Activated T-helper 1 cell treated with Interleukin-2 at 50 U/mL for 16 hours (primary cell): ENCODE measurements at regions not wholly inside any gene's neighbourhood (a gene's known extent, or its start where the extent isn't known, plus 50 kb on each side); places are given as distances from the start of the nearest gene placed in this dataset.

Experiments used
- DNase-seq: peaks from one replicate; pipeline ENCODE4 v3.0.0-alpha.2; 2020; ENCODE audit warnings: low read depth

- DNase-seq: no peak
Measured at GRCh38 chr1:244196571-244197285, 145.6 kb downstream of the ZBTB18 start.

DNA sequence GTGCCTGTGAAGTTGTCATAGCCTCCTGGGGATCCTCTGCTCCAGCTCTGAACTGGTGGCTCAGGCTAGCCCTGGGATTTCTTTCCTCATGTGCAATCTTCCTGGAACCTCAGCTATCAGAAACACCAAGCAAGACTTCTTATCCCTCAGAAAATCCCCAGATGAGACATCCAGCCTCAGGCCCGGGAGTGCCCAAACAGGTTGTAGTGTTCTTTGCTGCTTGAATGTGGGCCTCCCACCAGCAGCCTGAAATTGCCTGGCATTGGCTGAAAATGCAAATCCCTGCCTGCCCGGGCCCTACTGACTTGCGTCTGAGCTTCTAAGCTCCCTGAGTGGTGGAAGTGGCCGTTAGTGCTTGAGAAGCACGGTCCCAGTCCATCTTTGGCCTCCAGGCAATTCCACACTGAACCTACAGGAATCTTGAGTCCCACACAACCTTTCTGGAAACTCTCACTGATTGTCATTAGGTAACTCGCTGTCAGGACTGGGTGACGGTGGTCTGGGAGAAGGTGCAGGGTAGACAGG is 146.8 kb downstream of the ZBTB18 start:
- DNase-seq: no peak

GRCh38 chr1:244199902-244200301 is 148.8 kb downstream of the ZBTB18 start:
- DNase-seq: no peak

GRCh38 chr1:244200596-244200995 is 149.5 kb downstream of the ZBTB18 start:
- DNase-seq: no peak

DNA sequence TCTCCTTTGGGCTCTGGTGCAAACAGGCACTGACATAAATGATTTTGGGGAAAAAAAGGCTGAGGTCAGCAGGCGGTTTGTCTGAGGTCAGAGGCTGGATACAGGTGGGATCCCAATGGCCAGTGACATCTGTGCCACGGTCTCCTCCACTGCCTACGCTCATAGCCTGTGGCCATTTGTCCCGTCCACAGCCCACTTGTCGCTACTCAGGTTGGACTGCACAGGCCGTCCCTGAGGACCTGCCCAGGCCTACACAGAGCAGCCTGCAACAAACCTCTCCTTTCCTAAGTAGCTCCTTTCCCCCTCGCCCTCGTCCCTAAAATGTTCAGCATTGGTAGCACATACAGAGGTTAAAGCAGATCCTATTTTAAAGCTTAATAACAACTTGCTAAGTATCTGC is 150.7 kb downstream of the ZBTB18 start:
- DNase-seq: no peak

DNA sequence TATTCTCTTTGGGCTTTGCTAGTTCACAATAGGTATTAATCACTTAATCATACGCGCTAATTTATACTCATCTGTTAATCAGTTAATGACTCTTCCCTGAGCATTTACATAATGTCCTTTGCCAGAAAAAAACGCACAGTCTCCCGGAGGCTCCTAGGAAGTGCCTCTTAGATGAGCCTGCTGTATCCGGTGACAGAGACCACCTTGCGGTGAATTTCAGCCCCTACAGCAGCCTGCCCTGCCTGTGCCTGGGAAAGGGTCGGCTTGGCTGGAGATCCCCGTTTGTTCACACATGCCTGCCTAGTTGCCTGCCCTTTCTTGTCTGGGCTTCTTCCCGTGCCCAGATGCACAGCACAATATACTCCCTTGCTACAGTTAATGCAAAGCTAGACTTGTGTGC is 152.9 kb downstream of the ZBTB18 start:
- no peak for DNase-seq

DNA sequence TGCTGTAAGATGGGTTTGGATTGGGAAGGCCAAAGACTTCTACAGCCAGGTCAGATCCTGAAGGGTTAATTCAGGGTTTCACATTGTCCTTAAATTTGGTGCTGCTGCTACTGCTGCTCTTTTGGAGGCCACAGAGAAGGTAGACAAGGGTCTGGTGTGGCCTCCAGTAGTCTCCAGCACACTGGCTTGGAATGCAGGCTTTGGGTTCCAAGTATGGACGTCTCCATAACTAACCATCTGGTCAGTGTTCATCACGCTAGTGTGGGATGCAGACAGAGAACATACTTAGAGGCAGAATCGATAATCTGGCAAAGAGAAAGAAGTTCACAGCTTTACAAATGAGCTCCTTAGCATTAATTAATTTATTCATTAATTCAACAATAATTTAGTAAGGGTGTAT is 154.1 kb downstream of the ZBTB18 start:
- no peak for DNase-seq

DNA sequence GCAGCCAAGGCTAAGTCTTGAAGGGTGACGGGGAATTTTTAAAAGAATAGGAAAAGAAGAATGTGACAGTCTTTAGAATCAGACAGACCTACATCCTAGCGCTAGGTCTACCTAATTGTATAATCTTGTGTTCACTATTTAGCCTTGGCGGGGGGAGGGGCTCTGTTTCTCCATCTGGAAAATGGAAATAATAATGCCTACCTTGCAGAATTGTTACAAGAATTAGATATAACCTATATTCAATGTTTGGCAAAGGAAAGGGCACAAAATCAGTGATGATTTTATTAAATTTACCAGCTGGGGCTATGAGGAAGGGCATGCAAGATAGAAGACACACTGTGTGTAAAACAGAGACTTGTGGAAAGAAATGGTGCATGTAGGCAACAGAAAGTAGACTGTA is 154.8 kb downstream of the ZBTB18 start:
- no peak for DNase-seq

- no peak for DNase-seq
Measured at GRCh38 chr1:244207042-244207934, 156.2 kb downstream of the ZBTB18 start.

DNA sequence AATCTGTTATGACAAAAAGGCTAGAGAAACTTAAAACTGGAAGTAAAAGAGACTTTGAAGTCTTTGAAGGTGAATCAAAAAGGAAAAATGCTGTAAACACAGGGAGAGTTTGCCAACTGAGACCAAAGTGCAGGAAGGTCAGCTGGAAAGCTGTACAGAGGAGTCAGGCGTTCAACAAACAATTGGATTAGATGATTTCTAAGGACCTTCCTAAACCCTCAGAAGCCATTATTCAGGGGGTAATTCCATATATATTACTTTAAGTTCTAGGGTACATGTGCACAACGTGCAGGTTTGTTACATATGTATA is 156.8 kb downstream of the ZBTB18 start:
- no peak for DNase-seq

GRCh38 chr1:244209955-244210354 is 158.9 kb downstream of the ZBTB18 start:
- no peak for DNase-seq

DNA sequence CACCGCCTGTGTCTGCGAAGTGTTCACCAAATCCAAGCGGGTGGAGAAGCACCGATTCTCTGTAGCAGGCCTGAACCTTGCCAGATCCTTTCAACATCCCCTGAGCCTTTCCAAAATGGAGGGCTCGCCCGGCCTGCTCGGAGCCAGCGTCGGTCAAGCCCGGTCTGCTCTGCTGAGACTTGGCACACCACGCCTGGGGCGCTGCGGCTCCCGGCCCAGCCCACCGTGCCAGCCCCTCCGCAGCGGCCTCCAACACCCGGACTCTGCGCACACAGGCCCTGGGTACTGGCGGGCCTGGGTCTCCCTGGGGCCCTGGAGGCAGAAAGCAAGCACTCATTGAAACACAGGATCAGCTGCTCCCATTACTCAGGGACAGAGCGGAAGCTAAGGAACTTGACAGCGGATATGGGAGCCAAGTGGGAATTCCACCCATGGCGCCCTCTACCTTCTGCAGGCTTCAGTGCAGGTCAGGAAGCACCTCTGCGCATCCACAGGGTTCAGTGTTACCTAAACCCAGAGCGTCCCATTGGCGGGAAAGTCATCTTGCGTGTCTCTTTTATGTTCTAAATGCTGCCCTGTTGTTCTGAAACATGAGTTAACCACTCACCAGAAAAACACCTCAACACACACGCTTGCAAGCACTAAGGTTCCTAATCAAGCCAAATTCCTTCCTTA is 159.9 kb downstream of the ZBTB18 start:
- no peak for DNase-seq

GRCh38 chr1:244211559-244211944 is 160.5 kb downstream of the ZBTB18 start:
- DNase-seq: no peak

DNA sequence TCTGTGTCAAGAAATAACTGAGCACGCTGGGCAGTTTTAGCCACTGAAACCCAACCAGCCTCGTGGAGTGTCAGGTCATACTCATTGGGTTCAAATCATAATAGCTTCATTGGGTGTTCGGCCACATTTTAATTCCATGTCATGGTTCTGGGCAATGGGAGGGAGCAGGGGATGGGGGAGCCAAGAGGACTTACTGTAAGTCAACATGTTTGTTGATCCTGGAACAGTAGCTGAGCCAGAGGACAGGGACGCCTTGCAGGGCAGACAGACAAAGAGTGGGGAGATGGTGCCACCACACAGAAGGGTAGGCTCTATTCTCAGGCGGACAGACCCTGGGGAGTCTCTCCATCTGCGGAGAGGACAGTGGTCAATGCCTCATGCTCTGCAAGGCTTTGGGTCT is 161.1 kb downstream of the ZBTB18 start:
- no peak for DNase-seq

DNA sequence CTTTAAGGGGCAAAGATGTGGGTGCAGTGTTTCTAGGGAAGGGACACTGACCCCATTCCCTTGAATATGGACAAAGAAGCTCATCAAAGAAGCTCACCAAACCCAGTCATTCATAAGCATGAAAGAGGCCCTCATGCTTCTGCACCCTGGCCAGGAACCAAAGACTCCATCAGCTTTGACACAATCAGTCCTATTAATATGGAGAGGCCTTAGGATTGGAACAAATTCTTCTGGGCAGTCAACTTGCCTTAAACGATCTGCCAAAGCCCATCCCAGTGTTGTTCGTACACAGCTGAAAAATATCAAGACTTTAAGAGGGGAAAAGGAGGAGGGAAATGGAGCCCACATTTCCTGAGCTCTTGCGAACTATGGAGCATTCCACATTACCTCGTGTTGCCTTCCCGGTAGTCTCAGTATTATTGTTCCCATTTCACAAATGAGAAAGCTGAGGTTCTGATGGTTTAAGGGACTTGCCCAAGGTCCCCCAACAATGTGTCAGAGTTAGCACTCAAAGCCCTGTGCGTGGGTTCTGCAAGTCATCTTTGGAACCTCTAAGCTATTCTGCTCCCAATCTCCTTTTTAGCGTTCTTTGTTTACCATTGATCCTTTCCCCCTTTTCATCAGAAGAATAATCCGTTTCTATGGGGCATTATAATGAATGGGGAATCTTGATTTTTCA is 161.9 kb downstream of the ZBTB18 start:
- no peak for DNase-seq

GRCh38 chr1:244214009-244214967 is 163.2 kb downstream of the ZBTB18 start:
- no peak for DNase-seq

DNA sequence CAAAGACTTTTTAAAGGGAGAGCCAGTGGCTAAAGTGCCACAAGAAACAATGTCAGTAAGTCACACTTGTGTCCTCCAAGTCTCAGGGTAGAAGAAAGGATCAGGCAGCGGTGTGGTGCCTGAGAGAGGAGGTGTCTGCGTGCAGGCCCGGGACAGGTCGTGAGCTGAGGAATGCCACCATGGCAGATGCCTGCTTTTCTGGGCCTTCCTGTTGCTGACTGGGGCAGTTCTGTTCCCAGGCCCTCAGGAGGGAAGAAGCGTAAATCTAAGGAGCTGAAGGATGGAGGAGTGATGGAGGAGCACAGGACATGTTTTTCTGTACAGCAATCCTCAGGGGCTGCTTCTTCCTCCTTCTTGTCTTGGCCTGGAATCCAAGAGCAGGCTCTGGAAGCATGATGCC is 165.8 kb downstream of the ZBTB18 start:
- no peak for DNase-seq

- DNase-seq: no peak
Measured at GRCh38 chr1:244217711-244218110, 166.6 kb downstream of the ZBTB18 start.

GRCh38 chr1:244218220-244218619 is 167.1 kb downstream of the ZBTB18 start:
- no peak for DNase-seq

- no peak for DNase-seq
Measured at GRCh38 chr1:244219149-244219548, 168.1 kb downstream of the ZBTB18 start.

DNA sequence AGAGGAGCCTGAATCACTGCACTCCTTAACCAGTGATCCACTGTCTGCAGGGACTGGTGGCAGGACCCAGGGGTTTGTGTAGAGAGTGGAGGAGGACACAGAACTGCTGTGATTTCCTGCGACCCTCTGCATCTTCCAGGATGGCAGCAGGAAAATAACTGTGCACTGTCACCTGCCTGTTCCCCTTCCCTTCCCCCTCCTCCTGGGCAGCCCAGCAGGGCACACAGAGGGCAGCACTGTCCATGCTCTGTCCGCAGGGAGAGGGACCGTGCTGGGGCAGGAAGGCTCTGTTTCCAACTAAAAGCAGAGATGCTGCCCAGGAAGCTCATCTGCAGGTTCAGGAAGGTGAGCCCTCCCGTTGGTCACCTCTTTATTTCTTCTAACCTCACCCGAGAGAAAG is 168.7 kb downstream of the ZBTB18 start:
- no peak for DNase-seq
